ENCODE measurements at regions not wholly inside any gene's neighbourhood (a gene's known extent, or its start where the extent isn't known, plus 50 kb on each side); places are given as distances from the start of the nearest gene placed in this dataset.

- TF ChIP-seq CTCF (conservative IDR thresholded peaks at IDR 0.05; ENCODE audit: control insufficient read depth, insufficient read depth, low read depth, low read length), result no peak
- DNase-seq (ENCODE audit: low read depth), result no peak
- H3K4me3 ChIP-seq (ENCODE audit: control insufficient read depth, low read depth, low read length), result no peak overlapping the region
Observed at GRCh38 chr4:138317175-138317748, 75.1 kb upstream of the SLC7A11 start.

DNA sequence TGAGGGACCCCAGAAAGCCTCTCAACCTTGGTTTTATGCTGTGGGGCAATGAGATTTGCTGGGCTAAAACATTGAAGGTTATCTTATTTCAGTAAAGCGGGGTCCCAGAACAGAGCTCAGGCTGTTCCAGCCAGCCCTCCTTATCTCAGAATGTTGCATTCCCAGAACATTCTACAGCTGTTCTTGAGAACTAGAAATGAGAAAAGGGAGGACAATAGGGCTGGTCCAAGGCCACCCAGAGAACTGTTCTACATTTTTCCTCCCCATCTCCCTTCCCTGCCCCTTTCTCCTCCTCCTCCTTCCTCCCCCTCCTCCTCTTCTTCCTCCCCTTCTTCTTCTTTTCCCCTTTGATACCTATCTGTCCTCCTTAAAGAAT lies 70.4 kb upstream of the SLC7A11 start:
- no peak for TF ChIP-seq CTCF (conservative IDR thresholded peaks at IDR 0.05; ENCODE audit: control insufficient read depth, insufficient read depth, low read depth, low read length)
- no peak overlapping the region for H3K4me3 ChIP-seq (ENCODE audit: control insufficient read depth, low read depth, low read length)
- DNase-seq (ENCODE audit: low read depth), result no peak

DNA sequence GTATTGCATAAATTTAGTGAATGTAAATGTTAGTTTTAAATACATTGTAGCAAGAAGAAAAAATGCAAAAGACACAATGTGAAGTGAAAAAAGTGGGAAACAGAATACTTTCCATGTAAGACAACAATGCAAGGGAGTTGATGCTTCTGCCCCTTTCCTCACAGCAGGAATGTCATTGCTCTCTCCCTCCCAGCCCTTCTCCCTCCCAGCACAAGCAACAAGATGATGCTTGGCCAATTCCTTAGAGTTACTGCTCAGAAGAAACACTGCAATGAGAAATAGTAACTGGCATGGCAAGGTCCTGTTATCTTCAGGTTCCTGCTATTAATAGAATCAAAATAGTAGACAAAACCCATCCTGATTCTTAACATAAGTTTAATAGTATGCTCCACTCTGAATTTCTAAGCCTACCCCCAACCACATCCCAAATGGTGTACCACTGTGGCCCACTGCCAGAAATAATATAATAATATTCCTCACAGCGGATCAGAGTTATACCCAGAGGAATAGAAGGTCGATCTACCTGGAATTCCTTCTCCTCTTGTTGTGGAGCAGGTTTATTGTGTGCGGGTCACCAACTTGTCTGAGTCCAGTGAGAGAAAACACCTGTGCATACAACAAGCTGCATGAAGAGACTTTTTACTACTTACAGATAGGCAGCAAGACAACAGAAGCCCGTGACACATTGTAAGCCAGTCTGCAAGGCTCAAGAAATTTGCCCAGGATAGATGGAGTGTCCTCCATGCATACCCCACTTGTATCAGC lies 69.8 kb upstream of the SLC7A11 start:
- DNase-seq (ENCODE audit: low read depth), result no peak
- TF ChIP-seq CTCF (conservative IDR thresholded peaks at IDR 0.05; ENCODE audit: control insufficient read depth, insufficient read depth, low read depth, low read length), result no peak
- no peak overlapping the region for H3K4me3 ChIP-seq (ENCODE audit: control insufficient read depth, low read depth, low read length)

DNA sequence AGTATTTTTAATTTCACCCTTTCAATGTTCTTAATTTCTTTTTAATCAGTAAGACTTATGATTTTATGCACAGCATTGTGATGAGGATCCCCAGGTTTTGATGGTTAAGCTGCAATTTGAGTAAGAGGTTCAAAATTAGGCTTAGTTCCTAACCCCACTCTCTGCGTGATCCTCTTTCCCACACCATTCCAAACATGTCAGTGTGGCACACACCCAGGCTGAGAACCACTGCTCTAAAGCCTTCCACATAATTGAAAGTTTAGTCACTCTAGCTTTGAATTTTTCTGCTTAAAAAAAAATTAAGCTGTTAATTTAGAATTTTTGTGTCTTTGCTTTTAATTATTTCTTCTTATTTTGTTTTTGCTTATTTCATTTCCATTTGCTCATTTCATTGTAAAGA lies 68.8 kb upstream of the SLC7A11 start:
- no peak overlapping the region for H3K4me3 ChIP-seq (ENCODE audit: control insufficient read depth, low read depth, low read length)
- no peak for TF ChIP-seq CTCF (conservative IDR thresholded peaks at IDR 0.05; ENCODE audit: control insufficient read depth, insufficient read depth, low read depth, low read length)
- DNase-seq (ENCODE audit: low read depth), result peak; percentile 36

- no peak overlapping the region for H3K4me3 ChIP-seq (ENCODE audit: control insufficient read depth, low read depth, low read length)
- no peak for TF ChIP-seq CTCF (conservative IDR thresholded peaks at IDR 0.05; ENCODE audit: control insufficient read depth, insufficient read depth, low read depth, low read length)
- peak; percentile 53 for DNase-seq (ENCODE audit: low read depth)
Observed at GRCh38 chr4:138310498-138310897, 68.3 kb upstream of the SLC7A11 start.

DNA sequence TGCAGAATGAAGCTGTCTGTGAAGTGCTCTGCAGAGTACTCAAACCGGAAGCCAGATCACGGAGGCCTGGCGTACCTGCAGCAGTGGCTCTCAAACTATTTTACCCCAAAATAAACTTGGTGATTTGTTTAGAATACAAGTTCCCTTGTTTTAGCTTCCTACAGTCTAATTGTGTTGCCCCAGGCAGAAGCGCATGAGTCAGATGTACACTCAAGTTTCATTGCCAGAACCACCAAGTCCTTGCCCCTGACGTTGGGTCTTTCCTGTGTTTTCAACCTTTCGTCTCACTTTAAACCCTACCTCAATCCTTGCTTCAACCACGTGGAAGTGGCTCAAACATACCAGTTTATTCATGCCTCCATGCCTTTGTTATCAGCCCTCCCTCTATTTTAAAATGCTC lies 66.2 kb upstream of the SLC7A11 start:
- peak; percentile 9 for DNase-seq (ENCODE audit: low read depth)
- no peak for TF ChIP-seq CTCF (conservative IDR thresholded peaks at IDR 0.05; ENCODE audit: control insufficient read depth, insufficient read depth, low read depth, low read length)

More for the DNA sequence above, 66.2 kb upstream of the SLC7A11 start:
- H3K4me3 ChIP-seq (ENCODE audit: control insufficient read depth, low read depth, low read length), result no peak overlapping the region

Data from fibroblast of mammary gland (primary cell).